H9 (cell line): ENCODE measurements at regions not wholly inside any gene's neighbourhood (a gene's known extent, or its start where the extent isn't known, plus 50 kb on each side); places are given as distances from the start of the nearest gene placed in this dataset.

Source experiments
- DNase-seq: peaks from one replicate; pipeline ENCODE4 v3.0.0-alpha.2; 2017
- H2AFZ ChIP-seq: one replicate; pipeline ENCODE4 v1.6.1; 2013; ENCODE audit warnings: mild to moderate bottlenecking, low read length, control low read depth, moderate library complexity
- H2AK5ac ChIP-seq: 2 replicates; pipeline ENCODE4 v1.6.1; 2013; ENCODE audit warnings: low read length, control low read depth, mixed read lengths; ENCODE audit not compliant: insufficient read length
- H2BK120ac ChIP-seq: one replicate; pipeline ENCODE4 v1.6.1; 2013; ENCODE audit warnings: low read depth, mild to moderate bottlenecking, low read length, control low read depth, inconsistent platforms; ENCODE audit not compliant: poor library complexity, severe bottlenecking
- H2BK12ac ChIP-seq: 2 replicates; pipeline ENCODE4 v1.6.1; 2013; ENCODE audit warnings: low read length, control low read depth, mixed read lengths, low read depth; ENCODE audit not compliant: insufficient read length
- H2BK15ac ChIP-seq: 2 replicates; pipeline ENCODE4 v1.6.1; 2013; ENCODE audit warnings: low read depth, low read length, control low read depth
- H2BK20ac ChIP-seq: one replicate; pipeline ENCODE4 v1.6.1; 2013; ENCODE audit warnings: low read depth, mild to moderate bottlenecking, low read length, control low read depth, inconsistent platforms; ENCODE audit not compliant: poor library complexity, severe bottlenecking
- H2BK5ac ChIP-seq: 2 replicates; pipeline ENCODE4 v1.6.1; 2013; ENCODE audit warnings: low read length, control low read depth, mixed read lengths; ENCODE audit not compliant: insufficient read length
- H3K14ac ChIP-seq: 2 replicates; pipeline ENCODE4 v1.6.1; 2013; ENCODE audit warnings: low read length, control low read depth; ENCODE audit not compliant: insufficient read depth
- H3K18ac ChIP-seq: 2 replicates; pipeline ENCODE4 v1.6.1; 2013; ENCODE audit warnings: low read depth, mild to moderate bottlenecking, mixed read lengths, low read length, control low read depth; ENCODE audit not compliant: insufficient read length
- H3K23ac ChIP-seq: 2 replicates; pipeline ENCODE4 v1.6.1; 2013; ENCODE audit warnings: low read length, control low read depth, mixed read lengths, low read depth; ENCODE audit not compliant: insufficient read length
- H3K23me2 ChIP-seq: 2 replicates; pipeline ENCODE4 v1.6.1; 2013; ENCODE audit warnings: low read depth, mild to moderate bottlenecking, mixed read lengths, low read length, control low read depth; ENCODE audit not compliant: insufficient read length, poor library complexity, severe bottlenecking
- H3K27ac ChIP-seq: 2 replicates; pipeline ENCODE4 v1.5.1; 2013; ENCODE audit warnings: low read length, control low read depth, mixed read lengths, low read depth; ENCODE audit not compliant: insufficient read length
- H3K27me3 ChIP-seq: 2 replicates; pipeline ENCODE4 v1.6.1; 2013; ENCODE audit warnings: low read length, control low read depth, inconsistent platforms; ENCODE audit not compliant: insufficient read depth
- H3K4ac ChIP-seq: 2 replicates; pipeline ENCODE4 v1.6.1; 2013; ENCODE audit warnings: low read depth, mild to moderate bottlenecking, control low read depth, inconsistent platforms, low read length, moderate library complexity
- H3K4me1 ChIP-seq: 2 replicates; pipeline ENCODE4 v1.6.1; 2013; ENCODE audit warnings: low read length, control low read depth, inconsistent platforms; ENCODE audit not compliant: insufficient read depth
- H3K4me2 ChIP-seq: 2 replicates; pipeline ENCODE4 v1.6.1; 2013; ENCODE audit warnings: low read length, control low read depth, mixed read lengths; ENCODE audit not compliant: insufficient read length, insufficient read depth
- H3K56ac ChIP-seq: 2 replicates; pipeline ENCODE4 v1.6.1; 2013; ENCODE audit warnings: low read depth, mild to moderate bottlenecking, mixed read lengths, low read length, control low read depth; ENCODE audit not compliant: insufficient read length
- H3K79me1 ChIP-seq: 2 replicates; pipeline ENCODE4 v1.6.1; 2013; ENCODE audit warnings: low read depth, mild to moderate bottlenecking, moderate library complexity, low read length, control low read depth, inconsistent platforms; ENCODE audit not compliant: insufficient read depth, poor library complexity, severe bottlenecking
- H3K79me2 ChIP-seq: 2 replicates; pipeline ENCODE4 v1.6.1; 2013; ENCODE audit warnings: low read length, control low read depth, inconsistent platforms; ENCODE audit not compliant: insufficient read depth
- H3K9ac ChIP-seq: 2 replicates; pipeline ENCODE4 v1.6.1; 2013; ENCODE audit warnings: low read length, control low read depth, mixed read lengths; ENCODE audit not compliant: insufficient read length; ENCODE audit errors: extremely low read depth
- H3K9me3 ChIP-seq: one replicate; pipeline ENCODE4 v1.6.1; 2013; ENCODE audit warnings: low read depth, low read length, inconsistent platforms; ENCODE audit not compliant: control insufficient read depth
- H3T11ph ChIP-seq: one replicate; pipeline ENCODE4 v1.6.1; 2013; ENCODE audit warnings: mild to moderate bottlenecking, low read length, control low read depth, inconsistent platforms
- H4K20me1 ChIP-seq: one replicate; pipeline ENCODE4 v1.6.1; 2013; ENCODE audit not compliant: control insufficient read depth, insufficient read length, insufficient read depth
- H4K5ac ChIP-seq: 2 replicates; pipeline ENCODE4 v1.6.1; 2013; ENCODE audit warnings: low read depth, mild to moderate bottlenecking, mixed read lengths, low read length, control low read depth; ENCODE audit not compliant: insufficient read length
- H4K8ac ChIP-seq: replicated peaks from 2 replicates; pipeline ENCODE4 v1.6.1; 2013; ENCODE audit warnings: low read length, control low read depth, mixed read lengths, low read depth; ENCODE audit not compliant: insufficient read length
- H4K91ac ChIP-seq: 2 replicates; pipeline ENCODE4 v1.6.1; 2013; ENCODE audit warnings: low read depth, mild to moderate bottlenecking, moderate library complexity, mixed read lengths, low read length, control low read depth; ENCODE audit not compliant: insufficient read length
- H3K27ac Mint-ChIP-seq, 3 experiments: 2 replicates in 2 of 3; 3 replicates in 1 of 3; pipeline ENCODE4 v1.8.0; 2020 to 2021; ENCODE audit warnings: mixed read lengths in 3 of 3, mild to moderate bottlenecking in 1 of 3, moderate library complexity in 1 of 3
- H3K27me3 Mint-ChIP-seq: 2 replicates; pipeline ENCODE4 v1.8.0; 2021; ENCODE audit warnings: low read depth, mild to moderate bottlenecking, moderate library complexity, mixed read lengths
- H3K36me3 Mint-ChIP-seq, 3 experiments: 2 replicates in 2 of 3; 3 replicates in 1 of 3; pipeline ENCODE4 v1.8.0; 2020 to 2021; ENCODE audit warnings: low read depth in 3 of 3, mixed read lengths in 3 of 3; ENCODE audit not compliant: insufficient read depth in 1 of 3
- H3K4me1 Mint-ChIP-seq, 2 experiments: 2 replicates each; pipeline ENCODE4 v1.8.0; 2020; ENCODE audit warnings: mixed read lengths in 2 of 2
- H3K4me3 Mint-ChIP-seq, 2 experiments: 2 replicates in 1 of 2; 3 replicates in 1 of 2; pipeline ENCODE4 v1.8.0; 2020 to 2021; ENCODE audit warnings: mild to moderate bottlenecking in 2 of 2, mixed read lengths in 2 of 2, moderate library complexity in 1 of 2
- H3K9me3 Mint-ChIP-seq, 2 experiments: 2 replicates in 1 of 2; 3 replicates in 1 of 2; pipeline ENCODE4 v1.8.0; 2020; ENCODE audit warnings: mild to moderate bottlenecking in 2 of 2, mixed read lengths in 2 of 2, moderate library complexity in 1 of 2
- WGBS: extraction: QIAGEN DNeasy Blood & Tissue Kit; methylation state at CpG from one replicate; pipeline ENCODE4 v1.1.7; 2013; ENCODE audit warnings: missing lambda C conversion rate, low lambda C conversion rate, mixed read lengths; ENCODE audit not compliant: insufficient read length; ENCODE audit errors: extremely low coverage; 5-methylcytosine and 5-hydroxymethylcytosine counted together
- TF ChIP-seq, protein P1 (sequence below): fragments of 200-600 bp; sonication (generic); conservative IDR thresholded peaks from 3 replicates; pipeline ENCODE4 v1.8.0; 2021; ENCODE audit warnings: antibody characterized with exemption, mild to moderate bottlenecking

DNA sequence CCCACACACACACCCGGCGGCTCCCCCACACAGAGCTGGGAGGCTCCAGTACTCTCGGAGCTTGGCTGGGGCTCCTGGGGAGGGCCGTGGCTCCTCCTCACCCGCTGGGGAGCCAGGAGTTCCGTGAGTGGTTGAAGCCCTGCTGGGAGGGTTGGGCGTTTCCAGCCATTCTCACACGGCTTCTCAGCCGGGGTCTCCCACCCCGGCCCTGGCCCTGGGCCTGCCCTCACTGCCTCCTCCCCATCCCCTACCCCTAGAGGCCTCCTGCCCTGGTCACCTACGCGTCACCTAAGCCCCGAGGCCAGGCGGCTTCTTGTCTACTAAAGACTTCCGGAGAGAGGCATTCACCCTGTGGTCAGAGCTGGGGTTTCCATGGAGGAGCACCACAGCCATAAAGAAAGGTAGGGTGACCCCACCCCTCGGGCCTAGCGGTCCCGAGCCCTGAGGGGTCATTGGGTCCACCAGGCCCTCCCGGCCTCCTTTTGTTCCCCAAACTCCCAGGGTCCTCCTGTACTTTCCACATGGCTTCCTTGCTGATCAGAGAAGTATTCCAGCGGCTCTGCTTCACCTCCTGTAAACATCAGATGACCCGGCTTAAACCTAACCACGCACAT lies 99.3 kb downstream of the TTLL2 start:
- H3K56ac ChIP-seq = no peak overlapping the region

More for the DNA sequence above, 99.3 kb downstream of the TTLL2 start:
- no peaks in the 10 kb centered on the region for H4K20me1 ChIP-seq
- WGBS = no CpG with 5 or more reads among the region's 22 CpGs
- no peak overlapping the region for H3K23ac ChIP-seq
- peaks cover 12 to 16% of the 10 kb centered on the region in 2 experiments for H3K4me1 Mint-ChIP-seq
- H2AK5ac ChIP-seq = no peak overlapping the region
- no peaks in the 10 kb centered on the region for H3K27me3 ChIP-seq
- H3K18ac ChIP-seq = no peak overlapping the region
- no peak overlapping the region for H2BK120ac ChIP-seq
- H3K79me1 ChIP-seq = no peaks in the 10 kb centered on the region
- H3K27me3 Mint-ChIP-seq = no peaks in the 10 kb centered on the region
- H2BK20ac ChIP-seq = no peak overlapping the region
- H2BK15ac ChIP-seq = no peak overlapping the region
- no peak overlapping the region for H3K14ac ChIP-seq
- H3K36me3 Mint-ChIP-seq = peaks cover 2% of the 10 kb centered on the region in 3 experiments; a peak in 5 of 7 replicates
- H3K4ac ChIP-seq = no peak overlapping the region
- H2AFZ ChIP-seq = no peak overlapping the region
- no peak overlapping the region for H3T11ph ChIP-seq
- no peak overlapping the region for H4K8ac ChIP-seq
- H3K9me3 ChIP-seq = no peaks in the 10 kb centered on the region
- H4K5ac ChIP-seq = no peak overlapping the region
- H2BK5ac ChIP-seq = no peak overlapping the region
- H3K79me2 ChIP-seq = no peaks in the 10 kb centered on the region
- H4K91ac ChIP-seq = no peak overlapping the region
- H3K4me3 Mint-ChIP-seq = no peak overlapping the region
- H2BK12ac ChIP-seq = no peak overlapping the region
- no peaks in the 10 kb centered on the region for H3K23me2 ChIP-seq
- no peak overlapping the region for H3K27ac ChIP-seq
- no peak overlapping the region for H3K27ac Mint-ChIP-seq
- H3K4me2 ChIP-seq = no peak overlapping the region
- TF ChIP-seq, protein P1, sequence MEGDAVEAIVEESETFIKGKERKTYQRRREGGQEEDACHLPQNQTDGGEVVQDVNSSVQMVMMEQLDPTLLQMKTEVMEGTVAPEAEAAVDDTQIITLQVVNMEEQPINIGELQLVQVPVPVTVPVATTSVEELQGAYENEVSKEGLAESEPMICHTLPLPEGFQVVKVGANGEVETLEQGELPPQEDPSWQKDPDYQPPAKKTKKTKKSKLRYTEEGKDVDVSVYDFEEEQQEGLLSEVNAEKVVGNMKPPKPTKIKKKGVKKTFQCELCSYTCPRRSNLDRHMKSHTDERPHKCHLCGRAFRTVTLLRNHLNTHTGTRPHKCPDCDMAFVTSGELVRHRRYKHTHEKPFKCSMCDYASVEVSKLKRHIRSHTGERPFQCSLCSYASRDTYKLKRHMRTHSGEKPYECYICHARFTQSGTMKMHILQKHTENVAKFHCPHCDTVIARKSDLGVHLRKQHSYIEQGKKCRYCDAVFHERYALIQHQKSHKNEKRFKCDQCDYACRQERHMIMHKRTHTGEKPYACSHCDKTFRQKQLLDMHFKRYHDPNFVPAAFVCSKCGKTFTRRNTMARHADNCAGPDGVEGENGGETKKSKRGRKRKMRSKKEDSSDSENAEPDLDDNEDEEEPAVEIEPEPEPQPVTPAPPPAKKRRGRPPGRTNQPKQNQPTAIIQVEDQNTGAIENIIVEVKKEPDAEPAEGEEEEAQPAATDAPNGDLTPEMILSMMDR = no peak
- H3K9me3 Mint-ChIP-seq = peaks cover 2 to 4% of the 10 kb centered on the region in 2 experiments; a peak in 3 of 5 replicates
- peaks cover 3% of the 10 kb centered on the region; the same call in 1 of the 2 replicates for H3K4me1 ChIP-seq
- H3K9ac ChIP-seq = no peak overlapping the region
- peak; percentile 45 for DNase-seq
